Transverse colon (tissue), 3 donors: ENCODE measurements at regions not wholly inside any gene's neighbourhood (a gene's known extent, or its start where the extent isn't known, plus 50 kb on each side); places are given as distances from the start of the nearest gene placed in this dataset.

Experiments
- CTCF ChIP-seq, 5 experiments: fragments of 200-600 bp in 3 of 5; fragments of 450-650 bp in 2 of 5; sonication (generic) in 3 of 5; IDR thresholded peaks; 1 replicate in 2 of 5; 2 replicates in 3 of 5; pipeline ENCODE4 v1.5.1; 2016 to 2017; ENCODE audit warnings: antibody characterized with exemption in 5 of 5, inconsistent platforms in 3 of 5, mild to moderate bottlenecking in 2 of 5, moderate library complexity in 1 of 5
- POLR2A ChIP-seq: fragments of 450-650 bp; IDR thresholded peaks from one replicate; pipeline ENCODE4 v1.6.1; 2016; ENCODE audit warnings: antibody characterized with exemption, mild to moderate bottlenecking, moderate library complexity

GRCh38 chr10:111335826-111336225, 259.0 kb downstream of the ADRA2A start:
- no peak for TF ChIP-seq POLR2A
- TF ChIP-seq CTCF (IDR thresholded peaks at IDR 0.05), result no peak
